MCF 10A (cell line): ENCODE measurements at regions not wholly inside any gene's neighbourhood (a gene's known extent, or its start where the extent isn't known, plus 50 kb on each side); places are given as distances from the start of the nearest gene placed in this dataset.

Source experiments
- BruUV-seq: library from RNA; stranded (reverse); fragments of 400-500 nt; replicated peaks from 2 replicates; lab custom pipeline; 2021; lab: Mats Ljungman, UMichigan
- CTCF ChIA-PET: fragments of 300-600 bp; sonication (Branson Sonifier 250); formaldehyde crosslinking; extraction: SDS; loops from one replicate; lab custom pipeline; 2021; ENCODE audit warnings: antibody characterized with exemption, inconsistent platforms; lab: Yijun Ruan, JAX
- POLR2A ChIA-PET: fragments of 300-600, 350-650 bp; sonication (Branson Sonifier 250); formaldehyde crosslinking; extraction: SDS; loops from one replicate; lab custom pipeline; 2020; ENCODE audit warnings: antibody characterized with exemption, inconsistent platforms; lab: Yijun Ruan, JAX
- DNase-seq: peaks from one replicate; pipeline ENCODE4 v3.0.0-alpha.2; 2018; ENCODE audit not compliant: unreplicated experiment
- H3K27ac Mint-ChIP-seq: one replicate; pipeline ENCODE4 v1.8.0; 2022; ENCODE audit warnings: mild to moderate bottlenecking, low read depth, mixed read lengths; ENCODE audit not compliant: unreplicated experiment
- H3K27me3 Mint-ChIP-seq: one replicate; pipeline ENCODE4 v1.8.0; 2022; ENCODE audit warnings: mixed read lengths; ENCODE audit not compliant: insufficient read depth, unreplicated experiment
- H3K36me3 Mint-ChIP-seq: one replicate; pipeline ENCODE4 v1.8.0; 2022; ENCODE audit warnings: mild to moderate bottlenecking, moderate library complexity, mixed read lengths; ENCODE audit not compliant: insufficient read depth, unreplicated experiment
- H3K4me1 Mint-ChIP-seq: one replicate; pipeline ENCODE4 v1.8.0; 2022; ENCODE audit warnings: mixed read lengths; ENCODE audit not compliant: insufficient read depth, unreplicated experiment
- H3K4me3 Mint-ChIP-seq: one replicate; pipeline ENCODE4 v1.8.0; 2022; ENCODE audit warnings: mild to moderate bottlenecking, moderate library complexity, mixed read lengths; ENCODE audit not compliant: unreplicated experiment
- H3K9me3 Mint-ChIP-seq: one replicate; pipeline ENCODE4 v1.8.0; 2022; ENCODE audit warnings: mixed read lengths; ENCODE audit not compliant: unreplicated experiment
- CTCF ChIP-seq: fragments of 200-600 bp; IDR thresholded peaks from one replicate; pipeline ENCODE4 v1.8.0; 2022; ENCODE audit warnings: antibody characterized with exemption, mild to moderate bottlenecking; ENCODE audit not compliant: unreplicated experiment
- intact Hi-C: fragments of 100-400 bp; cut with micrococcal nuclease; formaldehyde crosslinking; loops from 2 replicates; pipeline ENCODE4 v1.14.1; 2022

- TF ChIP-seq CTCF = no peak
- ChIA-PET CTCF (interaction anchor here (0.6 to 0.8 kb wide), 3 partner anchors 186 to 567 kb away, joined by 4 to 5 read pairs (median 4); no protein-coding TSS in a partner anchor), POLR2A (no interaction called here)
- Mint-ChIP-seq H3K27me3 (peaks cover 22% of the 10 kb centered on the region), H3K36me3 (no peaks in the 10 kb centered on the region), H3K4me3 (no peak overlapping the region), H3K27ac (no peak overlapping the region), H3K4me1 (peaks cover 11% of the 10 kb centered on the region), H3K9me3 (peaks cover 8% of the 10 kb centered on the region)
- BruUV-seq = no TSS peak
- intact Hi-C loops = no loop called here
- no peak for DNase-seq
These were observed 71.1 kb upstream of the PMEPA1 start for GRCh38 chr20:57780906-57781305.

- DNase-seq = no peak
- ChIA-PET CTCF (interaction anchor here (0.8 kb wide), 1 partner anchor 307 kb away, joined by 4 read pairs; no protein-coding TSS in a partner anchor), POLR2A (no interaction called here)
- no peak for TF ChIP-seq CTCF
- intact Hi-C loops = no loop called here
- Mint-ChIP-seq H3K4me3 (no peak overlapping the region), H3K27me3 (peaks cover 22% of the 10 kb centered on the region), H3K9me3 (peaks cover 8% of the 10 kb centered on the region), H3K27ac (no peak overlapping the region), H3K4me1 (peaks cover 11% of the 10 kb centered on the region), H3K36me3 (no peaks in the 10 kb centered on the region)
- no TSS peak for BruUV-seq
These were observed 70.6 kb upstream of the PMEPA1 start for GRCh38 chr20:57780398-57780797.

GRCh38 chr20:57779401-57780003, 69.7 kb upstream of the PMEPA1 start:
- BruUV-seq = no TSS peak
- no peak overlapping the region for H3K27ac Mint-ChIP-seq
- no peak overlapping the region for H3K4me3 Mint-ChIP-seq
- TF ChIP-seq CTCF = no peak
- DNase-seq = no peak
- H3K4me1 Mint-ChIP-seq = peaks cover 11% of the 10 kb centered on the region
- intact Hi-C loops = no loop called here
- no peaks in the 10 kb centered on the region for H3K36me3 Mint-ChIP-seq
- ChIA-PET POLR2A (interaction anchor here (1.2 kb wide), 1 partner anchor 69 kb away, joined by 3 read pairs; no protein-coding TSS in a partner anchor), CTCF (no interaction called here)
- peaks cover 22% of the 10 kb centered on the region for H3K27me3 Mint-ChIP-seq
- H3K9me3 Mint-ChIP-seq = peaks cover 8% of the 10 kb centered on the region

- Mint-ChIP-seq H3K27ac (no peak overlapping the region), H3K4me3 (no peak overlapping the region), H3K9me3 (peaks cover 8% of the 10 kb centered on the region), H3K36me3 (no peaks in the 10 kb centered on the region), H3K27me3 (peaks cover 22% of the 10 kb centered on the region), H3K4me1 (peaks cover 14% of the 10 kb centered on the region)
- BruUV-seq = no TSS peak
- DNase-seq = no peak
- intact Hi-C loops = no loop called here
- ChIA-PET CTCF (interaction anchor here (0.6 to 0.7 kb wide), 2 partner anchors 67 to 113 kb away, joined by 4 to 5 read pairs; no protein-coding TSS in a partner anchor), POLR2A (interaction anchor here (0.8 kb wide), 1 partner anchor 81 kb away, joined by 3 read pairs; no protein-coding TSS in a partner anchor)
- TF ChIP-seq CTCF = no peak
These were observed 68.1 kb upstream of the PMEPA1 start for GRCh38 chr20:57777911-57778310.
